GM12891 (cell line): ENCODE measurements at regions not wholly inside any gene's neighbourhood (a gene's known extent, or its start where the extent isn't known, plus 50 kb on each side); places are given as distances from the start of the nearest gene placed in this dataset.

Experiments
- DNase-seq: peaks from one replicate; pipeline ENCODE4 v3.0.0; 2011; ENCODE audit warnings: low spot score; ENCODE audit not compliant: insufficient read length
- FAIRE-seq: peaks from 2 replicates; lab custom pipeline; 2011; peaks lifted over from hg19 to GRCh38; lab: Jason Lieb, UNC
- PAX5 ChIP-seq: IDR thresholded peaks from 2 replicates; pipeline ENCODE4 v1.6.1; 2011; ENCODE audit warnings: low read length, moderate library complexity, mild to moderate bottlenecking; ENCODE audit not compliant: insufficient read depth, severe bottlenecking
- POLR2A ChIP-seq: IDR thresholded peaks from 2 replicates; pipeline ENCODE4 v1.6.1; 2011; ENCODE audit warnings: low read depth, low read length, control low read depth
- POLR2AphosphoS5 ChIP-seq: IDR thresholded peaks from 2 replicates; pipeline ENCODE4 v1.6.1; 2011; ENCODE audit warnings: low read depth, low read length, control low read depth
- POU2F2 ChIP-seq: IDR thresholded peaks from 2 replicates; pipeline ENCODE4 v1.6.1; 2011; ENCODE audit warnings: low read depth, mild to moderate bottlenecking, control low read depth, low read length, moderate library complexity
- SPI1 ChIP-seq: IDR thresholded peaks from 2 replicates; pipeline ENCODE4 v1.6.1; 2011; ENCODE audit warnings: low read depth, low read length, control low read depth
- TAF1 ChIP-seq: IDR thresholded peaks from 2 replicates; pipeline ENCODE4 v1.6.1; 2011; ENCODE audit warnings: low read depth, low read length, control low read depth

DNA sequence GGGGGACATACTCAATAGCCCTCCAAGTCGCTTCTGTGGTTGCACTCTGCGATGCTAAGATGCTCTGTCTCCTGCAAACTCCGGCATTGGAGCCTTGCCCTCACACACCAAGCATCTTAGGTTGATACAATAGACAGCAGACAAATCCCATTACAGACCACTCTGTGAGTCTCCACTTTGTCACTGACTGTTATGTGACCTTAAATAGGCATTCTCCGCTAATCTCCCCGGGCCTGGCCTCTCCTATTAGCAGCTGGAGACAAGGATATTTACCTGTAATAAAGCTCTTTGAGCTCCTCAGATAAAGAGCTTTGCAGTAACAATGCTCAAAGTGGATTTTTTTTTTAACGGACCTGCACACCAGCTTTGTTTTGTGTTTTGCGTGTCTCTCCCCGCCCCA, 479.7 kb upstream of the TBX3 start:
- no peak for FAIRE-seq
- TF ChIP-seq PAX5 (no peak), POU2F2 (no peak), SPI1 (no peak), POLR2AphosphoS5 (no peak), POLR2A (no peak), TAF1 (no peak)
- no peak for DNase-seq

DNA sequence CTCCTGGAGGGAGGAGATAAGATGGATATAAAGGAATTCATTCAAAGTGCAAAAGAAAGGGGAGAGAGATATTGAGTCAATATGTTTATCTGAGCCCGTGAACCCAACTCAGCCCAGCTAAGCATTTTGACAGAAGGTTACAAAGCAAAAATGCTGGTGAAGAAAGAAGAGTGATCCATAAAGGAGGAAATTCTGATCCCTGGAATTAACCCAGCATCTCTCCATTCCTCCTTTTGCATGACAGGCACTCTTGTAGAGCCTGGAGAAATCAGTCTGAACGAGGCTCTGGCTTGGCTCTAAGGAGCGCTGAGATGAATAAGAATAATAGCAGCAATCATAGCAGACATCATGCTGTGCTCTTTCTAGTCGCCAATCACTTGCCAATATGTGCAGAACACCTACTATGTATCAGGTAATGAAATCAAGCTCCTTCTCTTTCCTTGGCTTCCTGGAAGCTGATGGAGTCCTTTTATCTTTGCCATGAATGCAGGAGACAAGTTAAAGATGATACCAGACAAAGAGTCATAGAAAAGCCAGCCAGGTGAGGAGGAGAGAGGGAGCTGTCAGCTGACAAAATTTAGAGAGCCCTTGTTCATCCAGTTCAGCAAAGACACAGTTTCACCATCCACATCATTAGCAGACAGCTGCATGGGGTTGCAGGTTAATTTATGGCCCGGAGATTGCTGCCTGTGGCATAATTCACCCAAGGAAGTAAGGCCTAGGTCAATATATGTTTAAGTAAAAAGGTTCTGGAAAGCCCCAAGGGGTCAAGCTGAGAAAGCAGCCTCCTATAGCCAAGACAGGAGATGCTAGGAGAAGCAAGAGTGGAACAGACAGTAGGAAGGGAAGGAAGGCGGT, 476.5 kb upstream of the TBX3 start:
- FAIRE-seq = no peak
- TF ChIP-seq TAF1 = no peak
- no peak for TF ChIP-seq SPI1
- TF ChIP-seq POLR2A = no peak
- TF ChIP-seq POU2F2 = no peak
- no peak for TF ChIP-seq POLR2AphosphoS5
- no peak for TF ChIP-seq PAX5
- DNase-seq = no peak

DNA sequence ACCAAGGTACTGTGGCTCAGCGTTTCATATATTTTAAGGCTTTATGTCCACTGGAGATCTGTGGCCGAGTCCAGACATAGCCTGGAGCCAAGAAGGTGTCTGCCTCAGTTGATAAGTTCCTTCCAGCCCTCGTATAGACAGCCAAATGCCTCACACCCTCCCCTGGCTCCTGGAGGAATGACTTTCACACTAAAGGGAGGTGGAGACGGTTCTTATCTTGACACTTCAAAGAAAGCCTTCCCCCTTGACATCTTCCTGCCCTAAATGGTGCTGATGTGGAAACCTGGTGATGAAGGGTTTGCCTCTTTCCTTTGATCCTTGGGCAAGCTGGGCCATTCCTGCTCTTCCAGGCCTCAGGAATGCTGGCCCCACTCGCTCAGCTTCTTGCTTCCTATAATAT, 474.8 kb upstream of the TBX3 start:
- no peak for DNase-seq
- TF ChIP-seq POLR2A (no peak), SPI1 (no peak), POU2F2 (no peak), PAX5 (no peak), TAF1 (no peak), POLR2AphosphoS5 (no peak)
- no peak for FAIRE-seq

DNA sequence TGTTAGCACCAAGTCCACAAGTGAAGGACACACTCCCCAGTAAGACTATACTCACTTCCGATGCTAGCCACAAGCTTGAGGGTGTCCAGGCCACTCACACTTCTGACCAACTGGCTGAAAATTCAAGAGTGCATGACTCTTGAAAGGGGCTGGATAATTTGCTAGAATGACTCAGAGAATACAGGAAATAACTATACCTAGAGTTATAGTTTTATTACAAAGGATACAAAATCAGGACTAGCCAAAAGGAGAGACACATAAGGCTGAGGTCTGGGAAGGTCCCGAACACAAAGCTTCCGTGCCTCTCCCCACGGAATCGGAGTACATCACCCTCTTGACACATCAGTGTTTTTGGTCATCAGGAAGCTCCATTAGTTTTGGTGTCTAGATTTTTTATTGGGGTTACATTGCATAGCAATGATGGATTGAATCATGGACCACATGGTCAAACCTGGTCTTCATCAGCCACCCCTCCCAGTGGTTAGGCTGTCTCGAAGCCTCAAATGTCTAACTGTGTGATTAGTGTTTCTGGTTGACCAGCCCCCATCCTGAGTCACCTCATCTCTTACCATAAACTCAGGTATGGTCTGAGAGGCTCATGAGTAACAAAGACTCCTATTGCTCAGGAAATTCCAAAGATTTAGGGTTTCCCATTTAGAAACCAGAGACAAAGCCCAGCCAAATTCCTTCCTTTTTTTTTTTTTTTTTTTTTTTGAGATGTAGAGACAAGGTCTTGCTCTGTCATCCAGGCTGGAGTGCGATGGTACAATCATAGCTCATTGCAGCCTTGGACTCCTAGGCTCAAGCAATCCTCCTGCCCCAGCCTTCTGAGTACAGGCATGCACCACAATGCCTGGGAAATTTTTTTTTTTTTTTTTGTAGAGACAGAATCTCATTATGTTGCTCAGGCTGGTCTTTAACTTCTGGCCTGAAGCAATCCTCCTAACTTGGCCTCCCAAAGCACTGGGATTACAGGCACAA, 472.0 kb upstream of the TBX3 start:
- no peak for TF ChIP-seq POLR2AphosphoS5
- TF ChIP-seq TAF1 = no peak
- no peak for TF ChIP-seq PAX5
- no peak for TF ChIP-seq POLR2A
- TF ChIP-seq SPI1 = no peak
- no peak for TF ChIP-seq POU2F2
- DNase-seq (no peak), FAIRE-seq (no peak)

DNA sequence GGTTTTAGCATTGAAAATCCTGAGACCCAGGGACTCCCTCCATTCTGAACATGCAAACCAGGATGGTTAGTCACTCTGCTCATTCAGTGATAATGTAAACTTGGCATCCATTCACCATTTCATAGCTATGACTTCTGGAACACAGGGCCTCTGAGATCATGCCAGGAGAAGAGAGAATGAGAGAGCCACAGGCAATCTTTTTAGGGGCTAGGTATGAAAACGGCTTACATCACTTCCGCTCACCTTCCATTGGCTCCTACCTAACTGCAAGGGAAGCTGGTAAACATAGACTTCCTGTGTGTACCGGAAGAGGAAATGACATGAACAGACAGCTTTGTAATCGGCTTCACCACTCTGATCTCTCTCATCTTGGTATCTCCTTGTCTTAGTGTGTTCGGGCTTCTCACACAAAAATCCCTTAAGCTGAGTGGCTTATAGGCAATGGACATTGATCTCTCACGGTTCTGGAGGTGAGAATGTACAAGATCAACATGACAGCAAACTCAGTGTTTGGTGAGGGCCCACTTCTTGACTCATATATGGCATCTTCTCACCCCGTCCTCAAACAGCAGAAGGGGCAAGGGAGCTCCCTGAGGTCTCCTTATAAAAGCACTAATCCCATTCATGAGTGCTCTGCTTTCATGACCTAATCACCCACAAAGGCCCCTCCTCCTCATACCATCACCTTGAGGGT, 465.9 kb upstream of the TBX3 start:
- DNase-seq (no peak), FAIRE-seq (no peak)

DNA sequence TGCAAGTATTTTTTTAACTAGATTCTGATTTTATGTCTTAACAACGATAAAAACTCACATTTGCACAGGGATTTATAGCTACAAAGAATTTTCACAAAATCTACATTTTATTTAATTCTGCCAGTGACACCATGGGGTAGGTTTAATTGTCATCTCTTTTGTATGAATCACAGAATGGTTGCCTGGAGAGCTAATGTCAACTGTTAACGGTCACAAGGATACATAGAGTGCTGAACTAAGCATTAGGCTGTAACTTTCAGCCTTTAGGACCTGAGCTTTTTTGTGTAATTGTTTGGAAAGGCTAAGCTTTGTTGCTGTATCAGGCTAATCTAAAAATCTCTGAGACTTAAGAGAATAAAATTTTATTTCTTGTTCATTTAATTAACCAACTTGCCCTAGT, 465.3 kb upstream of the TBX3 start:
- TF ChIP-seq POLR2AphosphoS5 = no peak
- no peak for DNase-seq
- no peak for FAIRE-seq

More for the DNA sequence above, 465.9 kb upstream of the TBX3 start:
- no peak for TF ChIP-seq TAF1
- TF ChIP-seq POLR2AphosphoS5 = no peak

DNA sequence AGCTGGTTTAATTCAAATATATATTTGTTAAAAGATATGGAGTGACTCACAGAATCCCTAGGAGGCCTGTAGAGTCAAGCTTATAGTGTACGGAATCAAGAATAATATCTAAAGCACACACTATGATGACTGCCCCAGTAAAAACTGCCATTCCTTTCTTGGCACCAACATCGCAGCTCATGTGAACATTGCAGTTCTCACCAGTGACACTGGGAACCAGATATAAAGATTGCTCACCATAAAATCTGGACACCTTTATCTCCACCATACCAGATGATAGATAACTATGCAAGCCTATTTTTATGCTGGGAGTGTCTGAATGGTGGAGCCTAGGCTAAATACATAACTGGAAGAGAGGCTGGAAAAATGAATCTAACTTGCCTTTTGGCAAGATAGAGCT, 463.9 kb upstream of the TBX3 start:
- no peak for FAIRE-seq

DNA sequence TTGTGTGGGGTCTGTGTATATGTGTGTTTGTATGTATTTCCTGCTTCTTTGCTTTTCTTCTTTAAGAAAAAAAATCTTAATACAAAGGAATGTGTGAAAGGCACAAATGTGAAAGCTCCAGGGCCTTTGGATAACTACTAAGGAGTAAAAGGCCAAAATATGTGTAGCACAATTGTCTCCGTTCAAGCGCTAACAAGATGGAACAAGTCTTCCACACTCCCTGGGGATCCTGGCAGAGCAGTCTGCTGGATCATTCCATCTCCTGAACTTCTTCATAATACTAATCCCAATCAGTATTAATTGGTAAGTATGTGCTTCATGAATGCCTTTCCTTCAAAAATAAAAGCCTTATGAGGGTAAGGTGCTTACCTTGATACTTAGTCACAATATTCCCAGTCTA, 462.5 kb upstream of the TBX3 start:
- TF ChIP-seq PAX5 (no peak), SPI1 (no peak), POLR2A (no peak), POLR2AphosphoS5 (no peak), POU2F2 (no peak)
- FAIRE-seq (no peak), DNase-seq (no peak)

More for the DNA sequence above, 463.9 kb upstream of the TBX3 start:
- no peak for DNase-seq
- no peak for TF ChIP-seq POLR2A
- no peak for TF ChIP-seq POU2F2
- no peak for TF ChIP-seq SPI1
- no peak for TF ChIP-seq PAX5
- TF ChIP-seq TAF1 = no peak

DNA sequence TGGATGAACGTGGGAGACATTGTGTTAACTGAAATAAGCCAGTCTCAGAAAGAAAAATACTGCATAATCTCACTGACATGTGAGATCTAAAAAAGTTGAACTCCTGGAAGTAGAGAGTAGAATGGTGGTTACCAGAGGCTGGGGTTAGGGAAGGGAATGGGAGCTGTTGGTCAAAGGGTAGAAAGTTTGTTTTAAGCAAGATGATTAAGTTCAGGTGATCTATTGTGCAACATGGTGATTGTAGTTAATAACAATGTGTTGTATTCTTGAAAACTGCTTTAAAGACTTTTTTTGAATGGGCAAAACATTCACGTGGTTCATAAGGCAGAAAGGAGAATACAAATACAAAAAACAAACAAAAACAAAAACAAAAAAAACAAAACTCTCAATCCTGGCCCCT, 460.4 kb upstream of the TBX3 start:
- no peak for FAIRE-seq
- DNase-seq = no peak
- TF ChIP-seq TAF1 (no peak), SPI1 (no peak), POU2F2 (no peak), PAX5 (no peak), POLR2AphosphoS5 (no peak), POLR2A (no peak)
